ENCODE measurements at regions not wholly inside any gene's neighbourhood (a gene's known extent, or its start where the extent isn't known, plus 50 kb on each side); places are given as distances from the start of the nearest gene placed in this dataset.

GRCh38 chr14:66069830-66070541, 416.2 kb upstream of the CCDC196 start:
- Histone ChIP-seq H4K5ac (ENCODE audit: low read length) (no peak overlapping the region), H2BK120ac (ENCODE audit: low read depth, low read length) (no peak overlapping the region), H3K36me3 (ENCODE audit: control insufficient read depth, insufficient read depth, low read length) (no peaks in the 10 kb centered on the region), H2BK5ac (ENCODE audit: low read length) (no peak overlapping the region), H2AK5ac (ENCODE audit: low read length) (no peak overlapping the region), H3K79me1 (ENCODE audit: low read length) (no peaks in the 10 kb centered on the region), H2BK15ac (replicated peaks; ENCODE audit: low read depth) (no peak overlapping the region), H4K8ac (ENCODE audit: low read depth, low read length) (no peak overlapping the region), H3K4me1 (ENCODE audit: control insufficient read depth, low read depth, low read length) (peaks cover 4% of the 10 kb centered on the region), H3K27ac (ENCODE audit: low read depth, low read length) (no peak overlapping the region), H3K4me3 (ENCODE audit: low read length) (no peak overlapping the region), H3K4me2 (ENCODE audit: low read length) (no peak overlapping the region), H3K56ac (ENCODE audit: low read length) (no peak overlapping the region), H3K79me2 (ENCODE audit: control insufficient read depth, insufficient read depth, low read length) (no peaks in the 10 kb centered on the region), H3K4ac (ENCODE audit: low read depth, low read length) (no peak overlapping the region), H3K27me3 (ENCODE audit: insufficient read depth, low read length, poor library complexity) (no peaks in the 10 kb centered on the region), H3K9ac (ENCODE audit: low read length) (no peak overlapping the region), H3K18ac (ENCODE audit: low read length) (no peak overlapping the region), H3K23ac (ENCODE audit: low read length) (no peak overlapping the region)
- no CpG with 5 or more reads among the region's 7 CpGs for WGBS (ENCODE audit: extremely low coverage, insufficient coverage, low lambda C conversion rate)
- peak; percentile 48 for DNase-seq

DNA sequence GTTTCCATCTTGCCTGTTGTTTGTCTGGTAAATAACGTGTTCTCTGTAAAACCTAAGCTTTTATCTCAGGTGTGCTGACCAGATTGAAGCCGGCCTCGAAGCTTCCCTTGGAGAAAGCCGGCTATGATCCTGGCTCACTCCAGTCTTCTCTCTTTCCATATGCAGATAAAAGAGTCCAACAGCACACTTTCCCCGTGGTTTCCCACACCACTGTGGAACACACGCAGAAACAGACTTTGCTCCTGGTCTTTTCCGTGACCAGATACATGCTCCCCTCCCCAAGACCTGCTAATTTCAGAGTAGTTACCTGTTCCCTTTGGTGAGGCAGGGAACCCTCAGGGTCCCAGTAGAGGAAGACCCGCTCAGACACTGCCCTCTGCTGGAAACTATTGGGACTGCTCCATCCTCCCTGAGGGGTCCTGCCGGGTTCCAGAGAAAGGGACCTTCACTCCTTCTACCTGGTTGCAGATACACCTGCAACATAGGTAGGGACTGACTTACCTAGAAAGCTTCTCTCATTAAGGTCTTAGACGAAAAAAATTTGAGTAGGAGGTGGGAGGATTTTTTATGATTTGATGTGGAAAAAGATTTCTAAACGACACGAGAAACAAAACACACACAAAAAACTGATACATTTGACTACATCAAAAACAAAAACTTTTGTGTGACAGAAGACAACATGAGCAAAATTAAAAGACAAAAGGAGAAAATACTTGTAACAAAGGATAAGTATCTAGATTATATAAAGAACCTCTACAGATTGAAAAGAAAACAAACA, 415.4 kb upstream of the CCDC196 start:
- no peak overlapping the region for H3K9ac ChIP-seq (ENCODE audit: low read length)
- H2BK15ac ChIP-seq (replicated peaks; ENCODE audit: low read depth): no peak overlapping the region
- H3K18ac ChIP-seq (ENCODE audit: low read length): no peak overlapping the region
- peak; percentile 82 for DNase-seq
- no peaks in the 10 kb centered on the region for H3K79me2 ChIP-seq (ENCODE audit: control insufficient read depth, insufficient read depth, low read length)
- no peak overlapping the region for H3K56ac ChIP-seq (ENCODE audit: low read length)
- peaks cover 4% of the 10 kb centered on the region for H3K4me1 ChIP-seq (ENCODE audit: control insufficient read depth, low read depth, low read length)
- no peak overlapping the region for H2AK5ac ChIP-seq (ENCODE audit: low read length)
- no peak overlapping the region for H2BK120ac ChIP-seq (ENCODE audit: low read depth, low read length)
- H3K4me2 ChIP-seq (ENCODE audit: low read length): no peak overlapping the region
- H3K27ac ChIP-seq (ENCODE audit: low read depth, low read length): no peak overlapping the region
- no peak overlapping the region for H4K8ac ChIP-seq (ENCODE audit: low read depth, low read length)
- WGBS (ENCODE audit: extremely low coverage, insufficient coverage, low lambda C conversion rate): no CpG with 5 or more reads among the region's 12 CpGs
- no peak overlapping the region for H2BK5ac ChIP-seq (ENCODE audit: low read length)
- no peak overlapping the region for H3K4ac ChIP-seq (ENCODE audit: low read depth, low read length)
- no peaks in the 10 kb centered on the region for H3K27me3 ChIP-seq (ENCODE audit: insufficient read depth, low read length, poor library complexity)
- no peaks in the 10 kb centered on the region for H3K36me3 ChIP-seq (ENCODE audit: control insufficient read depth, insufficient read depth, low read length)
- no peak overlapping the region for H4K5ac ChIP-seq (ENCODE audit: low read length)
- H3K4me3 ChIP-seq (ENCODE audit: low read length): no peak overlapping the region
- no peak overlapping the region for H3K23ac ChIP-seq (ENCODE audit: low read length)
- no peaks in the 10 kb centered on the region for H3K79me1 ChIP-seq (ENCODE audit: low read length)

DNA sequence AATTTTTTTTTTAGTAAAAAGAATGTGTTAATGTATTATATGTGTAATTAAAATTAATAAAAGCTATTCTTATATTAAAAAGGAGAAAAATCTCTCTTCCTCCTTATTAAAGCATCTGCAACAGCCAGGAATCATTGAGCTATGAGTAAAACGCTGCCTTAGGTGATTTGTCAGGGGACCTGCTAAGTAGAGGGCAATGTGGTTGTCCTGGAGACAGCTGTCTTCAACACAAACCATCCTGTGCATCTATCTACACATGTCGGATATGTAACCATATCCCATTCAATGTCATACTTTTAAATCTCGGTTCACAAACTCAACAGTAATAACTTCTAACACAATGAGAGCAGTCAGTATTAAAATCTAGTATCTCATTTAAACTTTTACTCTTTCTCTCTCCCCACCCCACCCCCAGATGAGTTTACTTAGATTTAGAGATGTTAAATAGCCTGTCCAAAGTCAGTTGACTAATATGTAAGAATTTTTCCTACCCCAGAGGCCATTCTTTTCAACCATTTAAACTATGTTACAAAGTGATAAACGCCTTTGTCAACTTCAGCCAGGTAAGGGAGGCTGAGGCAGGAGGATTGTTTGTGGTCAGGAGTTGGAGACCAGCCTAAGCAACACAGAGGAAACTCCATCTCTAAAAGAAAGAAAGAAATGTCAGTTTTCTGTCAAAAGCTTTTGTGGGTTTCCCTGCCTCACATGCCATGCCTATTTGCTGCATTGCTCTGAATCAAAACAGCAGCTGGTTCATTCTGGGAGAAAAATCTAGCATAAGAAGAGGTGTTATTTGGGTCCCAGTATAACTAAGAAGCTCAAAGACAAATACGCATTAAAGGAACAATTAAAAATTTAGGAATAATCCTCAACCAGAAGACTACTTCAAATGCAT, 413.7 kb upstream of the CCDC196 start:
- no peak overlapping the region for H3K18ac ChIP-seq (ENCODE audit: low read length)
- whole genome bisulfite sequencing (ENCODE audit: extremely low coverage, insufficient coverage, low lambda C conversion rate): no CpG with 5 or more reads among the region's 5 CpGs
- H3K4me1 ChIP-seq (ENCODE audit: control insufficient read depth, low read depth, low read length): peaks cover 4% of the 10 kb centered on the region
- no peak overlapping the region for H3K23ac ChIP-seq (ENCODE audit: low read length)
- peak; percentile 16 for DNase-seq
- no peak overlapping the region for H3K4me3 ChIP-seq (ENCODE audit: low read length)
- no peaks in the 10 kb centered on the region for H3K27me3 ChIP-seq (ENCODE audit: insufficient read depth, low read length, poor library complexity)
- H3K56ac ChIP-seq (ENCODE audit: low read length): no peak overlapping the region
- H2BK15ac ChIP-seq (replicated peaks; ENCODE audit: low read depth): no peak overlapping the region
- H2BK5ac ChIP-seq (ENCODE audit: low read length): no peak overlapping the region
- no peaks in the 10 kb centered on the region for H3K79me1 ChIP-seq (ENCODE audit: low read length)
- no peak overlapping the region for H2AK5ac ChIP-seq (ENCODE audit: low read length)
- H2BK120ac ChIP-seq (ENCODE audit: low read depth, low read length): no peak overlapping the region
- no peak overlapping the region for H3K27ac ChIP-seq (ENCODE audit: low read depth, low read length)
- H3K9ac ChIP-seq (ENCODE audit: low read length): no peak overlapping the region
- H4K5ac ChIP-seq (ENCODE audit: low read length): no peak overlapping the region
- H3K4ac ChIP-seq (ENCODE audit: low read depth, low read length): no peak overlapping the region
- H3K79me2 ChIP-seq (ENCODE audit: control insufficient read depth, insufficient read depth, low read length): no peaks in the 10 kb centered on the region
- H4K8ac ChIP-seq (ENCODE audit: low read depth, low read length): no peak overlapping the region
- no peaks in the 10 kb centered on the region for H3K36me3 ChIP-seq (ENCODE audit: control insufficient read depth, insufficient read depth, low read length)
- H3K4me2 ChIP-seq (ENCODE audit: low read length): no peak overlapping the region

- Histone ChIP-seq H3K27ac (ENCODE audit: low read depth, low read length) (no peak overlapping the region), H3K4ac (ENCODE audit: low read depth, low read length) (no peak overlapping the region), H3K27me3 (ENCODE audit: insufficient read depth, low read length, poor library complexity) (no peaks in the 10 kb centered on the region), H2BK5ac (ENCODE audit: low read length) (no peak overlapping the region), H3K4me2 (ENCODE audit: low read length) (no peak overlapping the region), H4K8ac (ENCODE audit: low read depth, low read length) (no peak overlapping the region), H4K5ac (ENCODE audit: low read length) (no peak overlapping the region), H3K9ac (ENCODE audit: low read length) (no peak overlapping the region), H3K4me1 (ENCODE audit: control insufficient read depth, low read depth, low read length) (no peaks in the 10 kb centered on the region), H3K23ac (ENCODE audit: low read length) (no peak overlapping the region), H2BK120ac (ENCODE audit: low read depth, low read length) (no peak overlapping the region), H3K36me3 (ENCODE audit: control insufficient read depth, insufficient read depth, low read length) (no peaks in the 10 kb centered on the region), H2BK15ac (replicated peaks; ENCODE audit: low read depth) (no peak overlapping the region), H3K56ac (ENCODE audit: low read length) (no peak overlapping the region), H3K18ac (ENCODE audit: low read length) (no peak overlapping the region), H3K4me3 (ENCODE audit: low read length) (no peak overlapping the region), H3K79me1 (ENCODE audit: low read length) (no peaks in the 10 kb centered on the region), H3K79me2 (ENCODE audit: control insufficient read depth, insufficient read depth, low read length) (no peaks in the 10 kb centered on the region), H2AK5ac (ENCODE audit: low read length) (no peak overlapping the region)
- DNase-seq: no peak
- no CpG with 5 or more reads among the region's 4 CpGs for WGBS (ENCODE audit: extremely low coverage, insufficient coverage, low lambda C conversion rate)
Measured at GRCh38 chr14:66074537-66074936, 411.6 kb upstream of the CCDC196 start.

- Histone ChIP-seq H3K4me2 (ENCODE audit: low read length) (no peak overlapping the region), H3K36me3 (ENCODE audit: control insufficient read depth, insufficient read depth, low read length) (no peaks in the 10 kb centered on the region), H3K4me3 (ENCODE audit: low read length) (no peak overlapping the region), H3K18ac (ENCODE audit: low read length) (no peak overlapping the region), H4K8ac (ENCODE audit: low read depth, low read length) (no peak overlapping the region), H2BK5ac (ENCODE audit: low read length) (no peak overlapping the region), H3K23ac (ENCODE audit: low read length) (no peak overlapping the region), H3K27ac (ENCODE audit: low read depth, low read length) (no peak overlapping the region), H3K56ac (ENCODE audit: low read length) (no peak overlapping the region), H3K79me1 (ENCODE audit: low read length) (no peaks in the 10 kb centered on the region), H4K5ac (ENCODE audit: low read length) (no peak overlapping the region), H2BK120ac (ENCODE audit: low read depth, low read length) (no peak overlapping the region), H2BK15ac (replicated peaks; ENCODE audit: low read depth) (no peak overlapping the region), H3K79me2 (ENCODE audit: control insufficient read depth, insufficient read depth, low read length) (no peaks in the 10 kb centered on the region), H3K27me3 (ENCODE audit: insufficient read depth, low read length, poor library complexity) (no peaks in the 10 kb centered on the region), H2AK5ac (ENCODE audit: low read length) (no peak overlapping the region), H3K4ac (ENCODE audit: low read depth, low read length) (no peak overlapping the region), H3K4me1 (ENCODE audit: control insufficient read depth, low read depth, low read length) (no peaks in the 10 kb centered on the region), H3K9ac (ENCODE audit: low read length) (no peak overlapping the region)
- no peak for DNase-seq
- WGBS (ENCODE audit: extremely low coverage, insufficient coverage, low lambda C conversion rate): no CpG with 5 or more reads among the region's 3 CpGs
Measured at GRCh38 chr14:66076176-66076575, 410.0 kb upstream of the CCDC196 start.

All from mesendoderm (in vitro differentiated cells).